GM23338 (cell line): ENCODE measurements at regions not wholly inside any gene's neighbourhood (a gene's known extent, or its start where the extent isn't known, plus 50 kb on each side); places are given as distances from the start of the nearest gene placed in this dataset.

Source experiments
- ATAC-seq: fragments of 200-7000 bp; cut with Tn5 transposase; 3 replicates; pipeline ENCODE4 v1.9.1; 2020
- DNase-seq: peaks from one replicate; pipeline ENCODE4 v3.0.0-alpha.2; 2015; ENCODE audit warnings: low spot score
- H2AFZ ChIP-seq: fragments of 200-600 bp; sonication (generic); 2 replicates; pipeline ENCODE4 v1.8.0; 2016; ENCODE audit warnings: antibody characterized with exemption, mild to moderate bottlenecking, moderate library complexity
- H3F3A ChIP-seq: fragments of 200-600 bp; sonication (generic); replicated peaks from 2 replicates; pipeline ENCODE4 v1.8.0; 2017; ENCODE audit warnings: antibody characterized with exemption, mixed run types, low read depth
- H3K27ac ChIP-seq: fragments of 200-600 bp; sonication (generic); 2 replicates; pipeline ENCODE4 v1.6.1; 2016; ENCODE audit warnings: low read depth
- H3K27me3 ChIP-seq: fragments of 200-600 bp; sonication (generic); 2 replicates; pipeline ENCODE4 v1.8.0; 2016; ENCODE audit warnings: mild to moderate bottlenecking, mixed run types, moderate library complexity; ENCODE audit not compliant: insufficient read depth
- H3K36me3 ChIP-seq: fragments of 200-600 bp; sonication (generic); 2 replicates; pipeline ENCODE4 v1.8.0; 2016; ENCODE audit warnings: mild to moderate bottlenecking; ENCODE audit not compliant: insufficient read depth
- H3K4me1 ChIP-seq: fragments of 200-600 bp; sonication (generic); 2 replicates; pipeline ENCODE4 v1.8.0; 2016; ENCODE audit warnings: mild to moderate bottlenecking, moderate library complexity; ENCODE audit not compliant: insufficient read depth
- H3K4me2 ChIP-seq: fragments of 200-600 bp; sonication (generic); 2 replicates; pipeline ENCODE4 v1.7.1; 2017; ENCODE audit warnings: mixed run types
- H3K4me3 ChIP-seq: fragments of 200-600 bp; sonication (generic); 2 replicates; pipeline ENCODE4 v1.6.1; 2016; ENCODE audit warnings: mixed run types
- H3K79me2 ChIP-seq: fragments of 200-600 bp; sonication (generic); replicated peaks from 2 replicates; pipeline ENCODE4 v1.8.0; 2017; ENCODE audit warnings: mild to moderate bottlenecking; ENCODE audit not compliant: insufficient read depth
- H3K9me2 ChIP-seq: fragments of 200-600 bp; sonication (generic); 2 replicates; pipeline ENCODE4 v1.8.0; 2017; ENCODE audit not compliant: insufficient read depth
- H4K20me1 ChIP-seq: fragments of 200-600 bp; sonication (generic); replicated peaks from 2 replicates; pipeline ENCODE4 v1.8.0; 2017; ENCODE audit warnings: mild to moderate bottlenecking; ENCODE audit not compliant: insufficient read depth
- H3K27ac Mint-ChIP-seq: 2 replicates; pipeline ENCODE4 v1.8.0; 2020; ENCODE audit warnings: inconsistent platforms, mild to moderate bottlenecking, moderate library complexity, mixed read lengths
- H3K27me3 Mint-ChIP-seq: 3 replicates; pipeline ENCODE4 v1.8.0; 2022; ENCODE audit warnings: low read depth, mild to moderate bottlenecking, moderate library complexity, mixed read lengths, inconsistent platforms; ENCODE audit not compliant: insufficient read depth, poor library complexity
- H3K36me3 Mint-ChIP-seq: 3 replicates; pipeline ENCODE4 v1.8.0; 2021; ENCODE audit warnings: low read depth, mild to moderate bottlenecking, inconsistent platforms, moderate library complexity, mixed read lengths
- H3K4me1 Mint-ChIP-seq: 3 replicates; pipeline ENCODE4 v1.8.0; 2020; ENCODE audit warnings: mild to moderate bottlenecking, inconsistent platforms, mixed read lengths
- H3K4me3 Mint-ChIP-seq: 3 replicates; pipeline ENCODE4 v1.8.0; 2021; ENCODE audit warnings: moderate library complexity, mild to moderate bottlenecking, inconsistent platforms, mixed read lengths
- H3K9me3 Mint-ChIP-seq: 3 replicates; pipeline ENCODE4 v1.8.0; 2020; ENCODE audit warnings: moderate library complexity, mild to moderate bottlenecking, inconsistent platforms, mixed read lengths
- CREB1 ChIP-seq: fragments of 250-450 bp; sonication (Bioruptor Pico); IDR thresholded peaks from 2 replicates; pipeline ENCODE4 v1.5.0; 2020; ENCODE audit warnings: low read depth, mild to moderate bottlenecking, moderate library complexity
- CTCF ChIP-seq, 2 experiments: fragments of 200-600 bp in 1 of 2; sonication (generic) in 1 of 2; conservative IDR thresholded peaks; 2 replicates each; pipeline versions ENCODE4 v1.5.1 to v1.6.1; 2016 to 2017; ENCODE audit warnings: antibody characterized with exemption in 2 of 2, low read depth in 2 of 2, mild to moderate bottlenecking in 2 of 2, moderate library complexity in 1 of 2
- ETS1 ChIP-seq: IDR thresholded peaks from 2 replicates; pipeline ENCODE4 v1.6.1; 2016; ENCODE audit warnings: antibody characterized with exemption
- EZH2 ChIP-seq: fragments of 200-600 bp; sonication (generic); IDR thresholded peaks from one replicate; pipeline ENCODE4 v1.8.0; 2017; ENCODE audit warnings: antibody characterized with exemption, mild to moderate bottlenecking, low read depth; ENCODE audit not compliant: unreplicated experiment
- EZH2phosphoT487 ChIP-seq: fragments of 200-600 bp; sonication (generic); IDR thresholded peaks from one replicate; pipeline ENCODE4 v1.8.1; 2018; ENCODE audit warnings: antibody characterized with exemption; ENCODE audit not compliant: unreplicated experiment
- POLR2AphosphoS5 ChIP-seq: IDR thresholded peaks from 2 replicates; pipeline ENCODE4 v1.6.1; 2016; ENCODE audit warnings: antibody characterized with exemption, low read depth
- REST ChIP-seq: IDR thresholded peaks from one replicate; pipeline ENCODE4 v1.6.1; 2018; ENCODE audit warnings: antibody characterized with exemption; ENCODE audit not compliant: unreplicated experiment
- STAT1 ChIP-seq: IDR thresholded peaks from one replicate; pipeline ENCODE4 v1.6.1; 2016; ENCODE audit warnings: antibody characterized with exemption; ENCODE audit not compliant: unreplicated experiment
- ZNF114 ChIP-seq: fragments of 250-450 bp; sonication (Bioruptor Pico); IDR thresholded peaks from 2 replicates; pipeline ENCODE4 v1.5.0; 2020; ENCODE audit warnings: mild to moderate bottlenecking, moderate library complexity
- ZNF331 ChIP-seq: fragments of 250-450 bp; sonication (Bioruptor Pico); IDR thresholded peaks from 2 replicates; pipeline ENCODE4 v1.5.0; 2020; ENCODE audit warnings: low read depth, mild to moderate bottlenecking, moderate library complexity

GRCh38 chr14:37968664-37969240 is 239.0 kb upstream of the SSTR1 start:
- H3K79me2 ChIP-seq = no peaks in the 10 kb centered on the region
- H3K4me1 ChIP-seq = no peaks in the 10 kb centered on the region
- no peaks in the 10 kb centered on the region for H3K36me3 ChIP-seq
- H3K4me2 ChIP-seq = no peak overlapping the region
- H3K27me3 ChIP-seq = no peaks in the 10 kb centered on the region
- Mint-ChIP-seq H3K27ac (no peak overlapping the region), H3K27me3 (no peaks in the 10 kb centered on the region), H3K4me1 (0 out of 3 replicates have a peak, but pooled peaks cover 2% of the 10 kb centered on the region), H3K9me3 (no peaks in the 10 kb centered on the region), H3K36me3 (no peaks in the 10 kb centered on the region), H3K4me3 (no peak overlapping the region)
- ATAC-seq = no peak
- no peak overlapping the region for H2AFZ ChIP-seq
- H3F3A ChIP-seq = no peaks in the 10 kb centered on the region
- no peak overlapping the region for H3K4me3 ChIP-seq
- TF ChIP-seq REST (no peak), CREB1 (no peak), EZH2 (no peak), ZNF331 (CRISPR knock-in tag) (no peak)
- no peak overlapping the region for H3K27ac ChIP-seq
- no peak for DNase-seq
- H4K20me1 ChIP-seq = no peaks in the 10 kb centered on the region
- H3K9me2 ChIP-seq = 0 out of 2 replicates have a peak, but pooled peaks cover 8% of the 10 kb centered on the region

GRCh38 chr14:37969511-37969979 is 238.2 kb upstream of the SSTR1 start:
- no peak overlapping the region for H3K27ac ChIP-seq
- H3F3A ChIP-seq = no peaks in the 10 kb centered on the region
- H3K79me2 ChIP-seq = no peaks in the 10 kb centered on the region
- H4K20me1 ChIP-seq = no peaks in the 10 kb centered on the region
- Mint-ChIP-seq H3K27ac (no peak overlapping the region), H3K4me1 (0 out of 3 replicates have a peak, but pooled peaks cover 2% of the 10 kb centered on the region), H3K36me3 (no peaks in the 10 kb centered on the region), H3K4me3 (no peak overlapping the region), H3K27me3 (no peaks in the 10 kb centered on the region), H3K9me3 (no peaks in the 10 kb centered on the region)
- no peak overlapping the region for H2AFZ ChIP-seq
- H3K9me2 ChIP-seq = 0 out of 2 replicates have a peak, but pooled peaks cover 4% of the 10 kb centered on the region
- ATAC-seq (no peak), DNase-seq (no peak)
- no peak overlapping the region for H3K4me2 ChIP-seq
- no peak overlapping the region for H3K4me3 ChIP-seq
- H3K4me1 ChIP-seq = no peaks in the 10 kb centered on the region
- no peaks in the 10 kb centered on the region for H3K36me3 ChIP-seq
- H3K27me3 ChIP-seq = no peaks in the 10 kb centered on the region
- TF ChIP-seq CTCF (conservative IDR thresholded peaks at IDR 0.05; ENCODE audit: low read depth in 2 of 2) (no peak), ZNF114 (CRISPR knock-in tag) (no peak), STAT1 (no peak), ETS1 (no peak), EZH2phosphoT487 (no peak), ZNF331 (CRISPR knock-in tag) (no peak), POLR2AphosphoS5 (no peak)
